ENCODE measurements at regions not wholly inside any gene's neighbourhood (a gene's known extent, or its start where the extent isn't known, plus 50 kb on each side); places are given as distances from the start of the nearest gene placed in this dataset.

- DNase-seq = no peak
Observed at GRCh38 chr20:6482486-6482885, 285.0 kb upstream of the BMP2 start.

GRCh38 chr20:6480328-6481200 lies 286.9 kb upstream of the BMP2 start:
- no peak for DNase-seq

GRCh38 chr20:6473197-6473596 lies 294.3 kb upstream of the BMP2 start:
- DNase-seq = no peak

- no peak for DNase-seq
Observed at GRCh38 chr20:6471871-6472270, 295.6 kb upstream of the BMP2 start.

- no peak for DNase-seq
Observed at GRCh38 chr20:6471110-6471647, 296.3 kb upstream of the BMP2 start.

- DNase-seq = no peak
Observed at GRCh38 chr20:6469695-6470094, 297.8 kb upstream of the BMP2 start.

DNA sequence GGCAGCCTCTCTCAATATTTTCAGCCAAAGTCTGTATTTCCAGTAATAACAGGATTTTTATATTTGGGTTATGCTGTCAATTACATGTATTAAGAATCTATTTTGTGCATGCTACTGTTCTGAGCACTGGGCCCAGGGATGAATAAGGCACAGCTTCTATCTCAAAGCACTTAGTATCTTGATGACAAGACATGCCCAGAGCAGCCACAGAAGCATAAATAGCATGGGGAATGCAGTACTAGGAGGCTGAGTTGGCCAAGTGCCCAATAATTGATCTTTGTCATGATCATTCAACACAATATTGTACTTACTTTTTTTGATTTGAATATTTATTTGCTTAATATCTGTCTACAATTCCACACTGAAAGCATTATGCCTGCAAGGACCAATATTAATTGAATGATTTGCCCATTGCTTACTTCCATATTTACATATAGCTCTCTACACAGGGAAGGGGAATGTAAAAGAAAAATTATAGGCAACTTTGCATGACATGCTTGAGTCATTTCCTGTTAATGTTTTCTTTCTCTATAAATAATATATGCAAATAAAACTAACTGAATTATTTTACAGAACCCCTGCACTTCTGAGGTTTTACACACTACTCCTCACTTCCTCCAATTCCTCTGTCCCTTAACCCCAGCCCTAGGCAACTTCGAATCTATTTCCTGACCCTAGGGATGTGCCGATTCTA lies 298.9 kb upstream of the BMP2 start:
- no peak for DNase-seq

GRCh38 chr20:6467562-6467961 lies 299.9 kb upstream of the BMP2 start:
- no peak for DNase-seq

DNA sequence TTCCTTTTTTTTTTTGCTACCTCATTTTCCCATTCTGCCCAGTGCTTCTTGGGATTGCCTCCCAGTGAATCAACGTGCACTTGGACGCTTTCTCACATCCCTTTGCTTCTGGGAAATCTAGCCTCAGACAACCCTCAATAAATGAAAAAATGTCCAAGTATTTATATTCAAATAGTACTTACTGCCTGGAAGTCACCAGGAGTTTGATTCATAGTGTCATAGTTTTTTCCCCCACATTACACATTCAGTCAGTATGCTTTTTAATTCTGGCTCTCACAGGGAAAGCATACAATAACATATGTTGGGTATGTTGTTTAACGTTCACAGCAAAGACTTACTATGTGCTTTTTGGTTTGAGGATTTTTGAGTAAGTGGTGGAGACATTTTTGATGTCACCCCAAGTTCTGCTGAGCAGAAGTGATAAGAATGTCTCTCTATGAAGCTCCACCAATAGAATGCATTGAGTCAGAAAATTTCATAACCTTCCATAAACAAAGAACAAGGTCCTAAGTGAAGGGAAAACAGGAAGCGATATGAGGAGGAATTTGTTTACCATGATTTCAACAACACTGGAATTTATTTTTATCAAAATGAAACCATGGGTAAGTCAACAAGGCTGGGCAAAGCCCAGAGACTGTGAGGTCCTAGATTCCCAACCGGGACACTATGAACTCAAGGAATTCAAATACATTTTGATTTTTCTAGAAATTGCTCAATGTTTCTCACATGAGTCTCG lies 301.2 kb upstream of the BMP2 start:
- DNase-seq = no peak

DNA sequence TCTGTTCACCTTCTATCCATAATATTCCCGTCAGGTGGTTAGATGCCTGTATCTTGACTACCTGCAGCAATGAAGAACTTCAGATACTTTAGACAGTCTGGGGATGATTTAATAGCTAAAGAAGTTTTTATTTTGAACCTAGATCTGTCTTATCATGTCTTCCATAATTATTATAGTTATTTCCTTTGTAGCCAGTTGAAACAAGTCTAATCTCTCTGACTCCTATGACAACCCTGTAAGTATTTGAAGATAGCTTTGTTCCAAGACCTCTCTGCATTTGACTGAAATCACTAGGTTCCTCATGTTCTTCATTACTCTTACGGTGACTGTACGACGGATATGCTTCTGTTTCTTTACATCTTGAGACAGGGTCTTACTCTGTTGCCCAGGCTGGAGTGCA lies 316.6 kb upstream of the BMP2 start:
- no peak for DNase-seq

GRCh38 chr20:6440443-6440799 lies 317.6 kb upstream of the FERMT1 start:
- no peak for DNase-seq

- DNase-seq = no peak
Observed at GRCh38 chr20:6439737-6440442, 317.1 kb upstream of the FERMT1 start.

GRCh38 chr20:6434131-6434530 lies 311.3 kb upstream of the FERMT1 start:
- no peak for DNase-seq

DNA sequence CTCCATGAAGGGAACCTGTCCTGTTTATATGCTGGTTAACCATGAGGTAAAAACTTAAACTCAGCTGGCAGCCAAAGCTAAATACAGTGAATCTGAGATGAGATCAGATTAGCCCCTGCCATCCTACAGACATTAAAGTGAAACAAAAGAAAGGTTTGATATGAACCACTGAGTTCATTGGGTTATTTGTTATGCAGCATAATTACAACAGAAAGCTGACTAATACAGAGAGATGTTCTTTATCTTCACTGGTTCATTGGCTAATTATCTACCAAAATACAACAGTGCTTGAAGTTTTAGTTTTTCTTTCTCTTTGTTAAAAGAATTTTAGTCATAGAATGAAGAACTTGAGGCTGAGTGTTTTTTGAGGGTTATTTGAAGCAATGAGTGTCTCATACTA lies 307.6 kb upstream of the FERMT1 start:
- DNase-seq = no peak

- no peak for DNase-seq
Observed at GRCh38 chr20:6426287-6426891, 303.6 kb upstream of the FERMT1 start.

DNA sequence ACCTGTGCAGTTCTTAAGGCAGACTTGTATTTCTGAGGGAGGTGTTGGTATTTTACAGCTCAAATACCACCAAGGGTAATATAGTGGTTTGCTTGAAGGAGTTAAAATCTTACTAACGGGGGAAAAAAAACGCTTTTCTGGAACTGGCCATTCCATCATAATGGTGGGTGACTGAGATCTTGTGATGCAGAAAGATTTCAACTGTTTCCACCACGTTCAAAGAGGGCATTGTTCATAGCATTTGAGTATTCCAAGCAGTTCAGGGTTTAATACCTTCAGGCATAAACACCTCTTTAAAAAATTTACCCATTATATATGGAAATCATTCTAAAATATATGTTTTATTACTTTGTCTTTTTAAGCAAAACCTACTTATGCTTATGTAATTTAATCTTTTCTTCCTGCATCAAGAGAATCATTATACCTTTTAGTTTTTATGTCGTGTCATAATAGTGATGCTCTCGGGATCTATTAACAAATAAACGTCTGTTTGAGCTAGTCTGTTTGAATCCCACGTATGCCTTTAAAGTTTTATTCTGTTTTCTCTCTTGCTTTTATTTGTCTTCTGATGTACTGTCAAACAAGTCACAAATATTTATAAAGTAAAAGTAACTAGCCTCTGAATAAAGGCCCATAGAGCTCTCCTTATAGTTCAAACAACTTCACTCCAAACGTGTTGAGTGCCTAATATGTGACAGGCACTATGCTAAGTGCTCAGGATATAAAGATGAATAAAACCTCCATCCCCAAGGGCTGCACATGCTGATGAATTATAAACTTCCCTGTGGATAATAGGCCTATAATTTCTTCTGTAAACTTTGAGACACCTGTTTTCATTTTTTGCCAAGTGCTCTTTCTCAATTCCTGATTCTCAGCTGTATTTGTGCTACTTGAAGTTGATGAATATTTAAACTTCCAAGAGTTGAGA lies 298.8 kb upstream of the FERMT1 start:
- no peak for DNase-seq

GRCh38 chr20:6420336-6420735 lies 297.5 kb upstream of the FERMT1 start:
- DNase-seq = no peak

DNA sequence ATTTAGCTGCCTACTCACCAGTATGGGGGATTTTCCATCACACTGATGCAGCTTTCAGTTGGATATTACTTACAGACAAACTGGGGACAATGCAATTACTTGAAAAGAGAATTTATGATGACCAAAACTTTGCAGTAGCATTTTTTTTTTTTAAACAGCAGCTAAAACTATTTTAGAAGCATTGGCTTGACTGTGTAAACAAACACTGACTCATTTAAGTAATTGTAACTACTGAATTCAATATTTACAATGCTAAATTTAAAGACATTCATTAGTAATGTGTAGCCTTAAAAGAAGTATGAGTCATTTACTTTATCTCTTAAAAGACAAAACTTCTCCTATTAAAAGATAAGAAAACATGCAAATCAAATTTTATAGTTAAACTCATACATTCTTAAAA lies 295.9 kb upstream of the FERMT1 start:
- DNase-seq = no peak

GRCh38 chr20:6416371-6416770 lies 293.5 kb upstream of the FERMT1 start:
- no peak for DNase-seq

DNA sequence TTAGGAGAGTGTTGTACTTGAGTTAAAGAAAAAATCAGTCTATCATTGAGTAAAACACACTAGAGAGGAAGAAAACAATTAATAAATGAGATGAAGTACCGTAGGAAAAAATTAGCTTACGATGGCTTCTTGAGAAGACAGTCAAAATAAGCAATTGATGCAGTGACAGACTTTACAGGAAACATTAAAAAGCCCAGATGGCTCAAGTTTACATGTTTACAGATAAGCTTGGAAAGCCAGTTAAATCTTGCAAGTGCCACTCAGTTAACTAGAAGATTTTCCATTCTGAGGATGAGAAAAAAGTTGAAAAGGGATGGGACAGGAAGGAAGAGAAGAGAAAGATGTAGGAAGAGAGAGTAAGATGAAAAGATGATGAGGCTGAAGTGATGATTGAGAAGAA lies 288.8 kb upstream of the FERMT1 start:
- no peak for DNase-seq

- no peak for DNase-seq
Observed at GRCh38 chr20:6410721-6411120, 287.9 kb upstream of the FERMT1 start.
